ENCODE measurements at regions not wholly inside any gene's neighbourhood (a gene's known extent, or its start where the extent isn't known, plus 50 kb on each side); places are given as distances from the start of the nearest gene placed in this dataset.

- no peak for TF ChIP-seq SMC3 (IDR thresholded peaks at IDR 0.05; ENCODE audit: low read depth, low read length)
- no peak for TF ChIP-seq FOXM1 (IDR thresholded peaks at IDR 0.05; ENCODE audit: low read depth)
- no peak for TF ChIP-seq JUND (IDR thresholded peaks at IDR 0.05)
- TF ChIP-seq, protein P1, sequence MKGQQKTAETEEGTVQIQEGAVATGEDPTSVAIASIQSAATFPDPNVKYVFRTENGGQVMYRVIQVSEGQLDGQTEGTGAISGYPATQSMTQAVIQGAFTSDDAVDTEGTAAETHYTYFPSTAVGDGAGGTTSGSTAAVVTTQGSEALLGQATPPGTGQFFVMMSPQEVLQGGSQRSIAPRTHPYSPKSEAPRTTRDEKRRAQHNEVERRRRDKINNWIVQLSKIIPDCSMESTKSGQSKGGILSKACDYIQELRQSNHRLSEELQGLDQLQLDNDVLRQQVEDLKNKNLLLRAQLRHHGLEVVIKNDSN (IDR thresholded peaks at IDR 0.05; ENCODE audit: borderline replicate concordance, low read depth): no peak
- no peak for TF ChIP-seq FOXJ3 (CRISPR knock-in tag; IDR thresholded peaks at IDR 0.05)
- TF ChIP-seq, protein P2, sequence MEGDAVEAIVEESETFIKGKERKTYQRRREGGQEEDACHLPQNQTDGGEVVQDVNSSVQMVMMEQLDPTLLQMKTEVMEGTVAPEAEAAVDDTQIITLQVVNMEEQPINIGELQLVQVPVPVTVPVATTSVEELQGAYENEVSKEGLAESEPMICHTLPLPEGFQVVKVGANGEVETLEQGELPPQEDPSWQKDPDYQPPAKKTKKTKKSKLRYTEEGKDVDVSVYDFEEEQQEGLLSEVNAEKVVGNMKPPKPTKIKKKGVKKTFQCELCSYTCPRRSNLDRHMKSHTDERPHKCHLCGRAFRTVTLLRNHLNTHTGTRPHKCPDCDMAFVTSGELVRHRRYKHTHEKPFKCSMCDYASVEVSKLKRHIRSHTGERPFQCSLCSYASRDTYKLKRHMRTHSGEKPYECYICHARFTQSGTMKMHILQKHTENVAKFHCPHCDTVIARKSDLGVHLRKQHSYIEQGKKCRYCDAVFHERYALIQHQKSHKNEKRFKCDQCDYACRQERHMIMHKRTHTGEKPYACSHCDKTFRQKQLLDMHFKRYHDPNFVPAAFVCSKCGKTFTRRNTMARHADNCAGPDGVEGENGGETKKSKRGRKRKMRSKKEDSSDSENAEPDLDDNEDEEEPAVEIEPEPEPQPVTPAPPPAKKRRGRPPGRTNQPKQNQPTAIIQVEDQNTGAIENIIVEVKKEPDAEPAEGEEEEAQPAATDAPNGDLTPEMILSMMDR (IDR thresholded peaks at IDR 0.05): no peak
- TF ChIP-seq POLR2AphosphoS5 (IDR thresholded peaks at IDR 0.05; ENCODE audit: low read depth, low read length): no peak
- TF ChIP-seq TAF1 (IDR thresholded peaks at IDR 0.05; ENCODE audit: borderline replicate concordance, low read depth, low read length): no peak
- TF ChIP-seq GATA2 (CRISPR knock-in tag; IDR thresholded peaks at IDR 0.05): no peak
Observed at GRCh38 chr5:1743061-1743768, 56.4 kb downstream of the MRPL36 start (continued).

DNA sequence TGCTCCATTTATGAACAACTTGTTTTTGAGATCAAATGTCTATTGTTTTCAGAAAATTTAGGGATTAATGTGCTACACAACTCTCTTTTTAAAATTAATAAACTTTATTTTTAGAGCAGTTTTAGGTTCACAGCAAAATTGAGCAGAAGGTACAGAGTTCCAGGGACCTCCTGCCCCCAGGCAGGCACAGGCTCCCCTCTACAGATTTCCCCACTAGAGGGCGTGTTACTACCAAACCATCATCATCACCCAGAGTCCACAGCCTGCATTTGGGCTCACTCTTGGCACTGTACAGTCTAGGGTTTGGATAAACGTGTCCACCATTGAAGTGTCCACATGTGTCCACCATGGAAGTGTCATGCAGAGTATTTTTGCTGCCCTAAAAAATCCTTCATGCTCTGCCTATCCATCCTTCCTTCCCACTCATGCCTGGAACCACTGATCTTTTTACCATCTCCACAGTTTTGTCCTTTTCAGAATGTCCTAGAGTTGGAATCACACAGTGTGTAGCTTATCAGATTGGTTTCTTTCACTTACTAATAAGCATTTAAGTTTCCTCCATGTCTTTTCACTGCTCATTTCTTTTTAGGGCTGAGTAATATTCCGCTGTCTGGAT, 61.7 kb downstream of the MRPL36 start:
- no peaks in the 10 kb centered on the region for H3F3A ChIP-seq (replicated peaks; ENCODE audit: insufficient read depth)
- no peaks in the 10 kb centered on the region for H3K79me2 ChIP-seq (ENCODE audit: insufficient read depth)
- no peaks in the 10 kb centered on the region for H3K9me2 ChIP-seq
- 18% methylated on average over 3 of the region's 3 CpGs for WGBS (ENCODE audit: low lambda C conversion rate)
- TF ChIP-seq, protein P2 (IDR thresholded peaks at IDR 0.05): peak; percentile 64
- TF ChIP-seq SIN3A (IDR thresholded peaks at IDR 0.05; ENCODE audit: borderline replicate concordance, low read depth, low read length): no peak
- H2AFZ ChIP-seq (ENCODE audit: low read depth): no peak overlapping the region
- peak; percentile 42 for DNase-seq
- ChIA-PET POLR2A (no interaction called here), CTCF (interaction anchor here (0.7 to 1.7 kb wide), 2 partner anchors 9 to 26 kb away, joined by 3 to 5 read pairs; no protein-coding TSS in a partner anchor)
- no peak overlapping the region for H3K4me2 ChIP-seq
- H3K9ac ChIP-seq: no peak overlapping the region
- H3K4me1 ChIP-seq (ENCODE audit: control insufficient read depth in 1 of 2, insufficient read depth in 2 of 2, low read depth in 1 of 2, low read length in 1 of 2): no peaks in the 10 kb centered on the region
- H3K27me3 ChIP-seq (ENCODE audit: insufficient read depth): peaks cover 16% of the 10 kb centered on the region; the same call in 1 of the 2 replicates
- H3K36me3 ChIP-seq (replicated peaks in 1 of 2; ENCODE audit: control insufficient read depth in 1 of 2, insufficient read depth in 2 of 2, low read length in 1 of 2): no peaks in the 10 kb centered on the region
- H4K20me1 ChIP-seq (ENCODE audit: insufficient read depth): no peaks in the 10 kb centered on the region
- H3K4me3 ChIP-seq (ENCODE audit: low read depth in 2 of 2, low read length in 1 of 2): no peak overlapping the region
- H3K9me3 ChIP-seq: no peaks in the 10 kb centered on the region
- H3K27ac ChIP-seq (ENCODE audit: low read depth in 2 of 2, low read length in 1 of 2): no peak overlapping the region
